Uterus (tissue), 2 donors: ENCODE measurements at regions not wholly inside any gene's neighbourhood (a gene's known extent, or its start where the extent isn't known, plus 50 kb on each side); places are given as distances from the start of the nearest gene placed in this dataset.

Experiments used
- CTCF ChIP-seq, 4 experiments: fragments of 200-600 bp in 2 of 4; fragments of 450-650 bp in 2 of 4; sonication (generic) in 2 of 4; IDR thresholded peaks; one replicate each; pipeline ENCODE4 v1.5.1; 2016 to 2019; ENCODE audit warnings: antibody characterized with exemption in 4 of 4, mild to moderate bottlenecking in 2 of 4, moderate library complexity in 1 of 4
- POLR2A ChIP-seq, 2 donors: fragments of 450-650 bp; IDR thresholded peaks; one replicate each; pipeline ENCODE4 v1.6.1; 2016; ENCODE audit warnings: antibody characterized with exemption in 2 of 2, mild to moderate bottlenecking in 1 of 2, moderate library complexity in 1 of 2

- TF ChIP-seq CTCF (IDR thresholded peaks at IDR 0.05), result no peak
- TF ChIP-seq POLR2A (IDR thresholded peaks at IDR 0.05), result no peak
Observed at GRCh38 chr10:117780411-117780810, 237.9 kb downstream of the EMX2 start.
